GM12878 (cell line): ENCODE measurements at regions not wholly inside any gene's neighbourhood (a gene's known extent, or its start where the extent isn't known, plus 50 kb on each side); places are given as distances from the start of the nearest gene placed in this dataset.

Experiments
- CHD4 ChIP-seq: fragments of 200-600 bp; sonication (generic); IDR thresholded peaks from 2 replicates; pipeline ENCODE4 v1.6.1; 2016; ENCODE audit warnings: mild to moderate bottlenecking
- EZH2 ChIP-seq: IDR thresholded peaks from 2 replicates; pipeline ENCODE4 v1.6.1; 2012; ENCODE audit warnings: low read depth, mild to moderate bottlenecking, control low read depth, inconsistent platforms, low read length, borderline replicate concordance; ENCODE audit not compliant: control insufficient read depth
- JUNB ChIP-seq: IDR thresholded peaks from 2 replicates; pipeline ENCODE4 v1.6.1; 2016; ENCODE audit warnings: antibody characterized with exemption, mild to moderate bottlenecking
- PBX3 ChIP-seq: IDR thresholded peaks from 2 replicates; pipeline ENCODE4 v1.6.1; 2011; ENCODE audit warnings: mild to moderate bottlenecking, low read depth, low read length, moderate library complexity; ENCODE audit not compliant: insufficient replicate concordance
- REST ChIP-seq: IDR thresholded peaks from 2 replicates; pipeline ENCODE4 v1.6.1; 2012; ENCODE audit warnings: mild to moderate bottlenecking, low read depth, low read length
- TF ChIP-seq, protein P1 (sequence below), 3 experiments: IDR thresholded peaks in 2 of 3; conservative IDR thresholded peaks in 1 of 3; 2 replicates each; pipeline ENCODE4 v1.5.1; 2011; ENCODE audit warnings: low read depth in 3 of 3, low read length in 3 of 3, mild to moderate bottlenecking in 3 of 3, control low read depth in 2 of 3, moderate library complexity in 2 of 3, inconsistent platforms in 1 of 3, mixed read lengths in 1 of 3; ENCODE audit not compliant: control insufficient read depth in 2 of 3, insufficient read depth in 1 of 3; ENCODE audit errors: extremely low read depth in 1 of 3

DNA sequence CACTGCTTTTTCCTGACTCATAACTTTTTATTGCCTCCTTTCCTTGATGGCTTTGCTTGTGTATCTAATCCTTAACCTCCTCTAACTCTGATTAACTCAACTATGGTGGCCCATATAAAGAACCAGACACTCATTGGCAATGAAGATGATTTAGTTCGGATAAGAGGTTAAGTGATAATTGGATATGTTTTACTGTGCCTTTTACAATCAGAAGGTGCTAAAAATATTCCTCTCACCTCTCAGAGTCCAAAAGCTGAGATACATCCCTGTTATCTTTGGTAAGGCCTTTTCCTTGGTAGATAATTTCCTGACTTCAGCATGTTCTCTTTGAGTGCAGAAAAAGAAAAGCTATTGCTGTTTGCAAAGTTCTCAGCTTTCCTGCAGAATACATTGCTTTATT, 367.7 kb downstream of the SLC16A7 start:
- TF ChIP-seq PBX3 (no peak), EZH2 (no peak), REST (no peak), JUNB (no peak), CHD4 (no peak)
- TF ChIP-seq, protein P1, sequence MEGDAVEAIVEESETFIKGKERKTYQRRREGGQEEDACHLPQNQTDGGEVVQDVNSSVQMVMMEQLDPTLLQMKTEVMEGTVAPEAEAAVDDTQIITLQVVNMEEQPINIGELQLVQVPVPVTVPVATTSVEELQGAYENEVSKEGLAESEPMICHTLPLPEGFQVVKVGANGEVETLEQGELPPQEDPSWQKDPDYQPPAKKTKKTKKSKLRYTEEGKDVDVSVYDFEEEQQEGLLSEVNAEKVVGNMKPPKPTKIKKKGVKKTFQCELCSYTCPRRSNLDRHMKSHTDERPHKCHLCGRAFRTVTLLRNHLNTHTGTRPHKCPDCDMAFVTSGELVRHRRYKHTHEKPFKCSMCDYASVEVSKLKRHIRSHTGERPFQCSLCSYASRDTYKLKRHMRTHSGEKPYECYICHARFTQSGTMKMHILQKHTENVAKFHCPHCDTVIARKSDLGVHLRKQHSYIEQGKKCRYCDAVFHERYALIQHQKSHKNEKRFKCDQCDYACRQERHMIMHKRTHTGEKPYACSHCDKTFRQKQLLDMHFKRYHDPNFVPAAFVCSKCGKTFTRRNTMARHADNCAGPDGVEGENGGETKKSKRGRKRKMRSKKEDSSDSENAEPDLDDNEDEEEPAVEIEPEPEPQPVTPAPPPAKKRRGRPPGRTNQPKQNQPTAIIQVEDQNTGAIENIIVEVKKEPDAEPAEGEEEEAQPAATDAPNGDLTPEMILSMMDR (IDR thresholded peaks at IDR 0.05 in 2 of 3, conservative IDR thresholded peaks at IDR 0.05 in 1 of 3; ENCODE audit: control insufficient read depth in 2 of 3, extremely low read depth in 1 of 3, insufficient read depth in 1 of 3, low read depth in 3 of 3, low read length in 3 of 3): no peak
